GM12878 (cell line): ENCODE measurements at regions not wholly inside any gene's neighbourhood (a gene's known extent, or its start where the extent isn't known, plus 50 kb on each side); places are given as distances from the start of the nearest gene placed in this dataset.

ENCODE experiments used
- ATAC-seq: fragments of 200-7000 bp; cut with Tn5 transposase; 3 replicates; pipeline ENCODE4 v1.9.1; 2020; ENCODE audit warnings: mild to moderate bottlenecking, moderate library complexity
- BruUV-seq: library from RNA; stranded (reverse); fragments of 400-500 nt; replicated peaks from 2 replicates; lab custom pipeline; 2021; lab: Mats Ljungman, UMichigan
- CTCF ChIA-PET: fragments of 300-600 bp; sonication (Branson Sonifier 250); formaldehyde crosslinking; extraction: SDS; loops from one replicate; lab custom pipeline; 2021; ENCODE audit warnings: inconsistent platforms; lab: Yijun Ruan, JAX
- POLR2A ChIA-PET: fragments of 350-600 bp; formaldehyde crosslinking; extraction: SDS; loops from one replicate; lab custom pipeline; 2021; ENCODE audit warnings: inconsistent platforms; lab: Charles Lee
- RAD21 ChIA-PET: fragments of 300-600 bp; sonication (Branson Sonifier 250); formaldehyde crosslinking; loops from one replicate; lab custom pipeline; 2023; ENCODE audit warnings: antibody characterized with exemption; ENCODE audit not compliant: unreplicated experiment; lab: Charles Lee
- SMC1A ChIA-PET: fragments of 300-600 bp; sonication (Branson Sonifier 250); formaldehyde crosslinking; loops from one replicate; lab custom pipeline; 2023; ENCODE audit not compliant: unreplicated experiment, uncharacterized antibody; lab: Charles Lee
- DNase-seq: peaks from one replicate; pipeline ENCODE4 v3.0.0-alpha.2; 2011; ENCODE audit warnings: low read depth, low spot score
- FAIRE-seq: peaks from 3 replicates; lab custom pipeline; 2011; peaks lifted over from hg19 to GRCh38; lab: Jason Lieb, UNC
- H2AFZ ChIP-seq: 2 replicates; pipeline ENCODE4 v1.6.0; 2011; ENCODE audit warnings: low read depth, low read length, control low read depth; ENCODE audit not compliant: control insufficient read depth
- H3K27ac ChIP-seq: 2 replicates; pipeline ENCODE4 v1.5.1; 2011; ENCODE audit warnings: control low read depth; ENCODE audit not compliant: control insufficient read depth, insufficient read depth
- H3K27me3 ChIP-seq, 2 experiments: replicated peaks in 1 of 2; 2 replicates each; pipeline versions ENCODE4 v1.6.0 to v1.6.1; 2011; ENCODE audit warnings: low read length in 1 of 2; ENCODE audit not compliant: control insufficient read depth in 2 of 2, insufficient read depth in 2 of 2
- H3K36me3 ChIP-seq, 2 experiments: 2 replicates each; pipeline ENCODE4 v1.5.1; 2011; ENCODE audit warnings: low read length in 1 of 2; ENCODE audit not compliant: control insufficient read depth in 2 of 2, insufficient read depth in 2 of 2
- H3K4me1 ChIP-seq: 2 replicates; pipeline ENCODE4 v1.6.1; 2011; ENCODE audit warnings: mild to moderate bottlenecking, low read length, moderate library complexity, mixed read lengths; ENCODE audit not compliant: control insufficient read depth, insufficient read depth
- H3K4me2 ChIP-seq: 2 replicates; pipeline ENCODE4 v1.6.0; 2011; ENCODE audit warnings: control low read depth; ENCODE audit not compliant: control insufficient read depth, insufficient read depth
- H3K4me3 ChIP-seq: fragments of 200-600 bp; sonication (generic); 2 replicates; pipeline ENCODE4 v1.5.1; 2016
- H3K79me2 ChIP-seq: 2 replicates; pipeline ENCODE4 v1.6.0; 2011; ENCODE audit warnings: low read length; ENCODE audit not compliant: control insufficient read depth, insufficient read depth
- H3K9ac ChIP-seq: 2 replicates; pipeline ENCODE4 v1.8.0; 2011; ENCODE audit warnings: low read length, control low read depth, mixed read lengths; ENCODE audit not compliant: control insufficient read depth, insufficient read depth
- H3K9me3 ChIP-seq: replicated peaks from 3 replicates; pipeline ENCODE4 v1.5.1; 2011; ENCODE audit warnings: mild to moderate bottlenecking, low read length; ENCODE audit not compliant: control insufficient read depth, insufficient read depth
- H4K20me1 ChIP-seq: 2 replicates; pipeline ENCODE4 v1.6.0; 2011; ENCODE audit not compliant: control insufficient read depth, insufficient read depth
- CHD4 ChIP-seq: fragments of 200-600 bp; sonication (generic); IDR thresholded peaks from 2 replicates; pipeline ENCODE4 v1.6.1; 2016; ENCODE audit warnings: mild to moderate bottlenecking
- FOS ChIP-seq: IDR thresholded peaks from 3 replicates; pipeline ENCODE4 v1.6.1; 2011; ENCODE audit warnings: borderline replicate concordance; ENCODE audit not compliant: insufficient read length; ENCODE audit errors: extremely low read depth
- RFX5 ChIP-seq: IDR thresholded peaks from 2 replicates; pipeline ENCODE4 v1.6.1; 2011; ENCODE audit warnings: low read depth, low read length, improper control_type of control experiment
- SIX5 ChIP-seq: IDR thresholded peaks from 2 replicates; pipeline ENCODE4 v1.6.1; 2011; ENCODE audit warnings: mild to moderate bottlenecking, low read depth, low read length, moderate library complexity; ENCODE audit not compliant: severe bottlenecking
- SMAD5 ChIP-seq: IDR thresholded peaks from 2 replicates; pipeline ENCODE4 v1.6.1; 2016; ENCODE audit warnings: antibody characterized with exemption, low read depth
- YY1 ChIP-seq: IDR thresholded peaks from 2 replicates; pipeline ENCODE4 v1.6.1; 2011; ENCODE audit warnings: low read depth, mild to moderate bottlenecking, low read length
- ZNF24 ChIP-seq: fragments of 450-650 bp; IDR thresholded peaks from 2 replicates; pipeline ENCODE4 v1.6.1; 2017; ENCODE audit warnings: antibody characterized with exemption, mild to moderate bottlenecking
- ZNF384 ChIP-seq: IDR thresholded peaks from 2 replicates; pipeline ENCODE4 v1.6.1; 2012; ENCODE audit warnings: low read depth, mild to moderate bottlenecking, low read length, improper control_type of control experiment, borderline replicate concordance
- ZNF622 ChIP-seq: fragments of 450-650 bp; IDR thresholded peaks from 2 replicates; pipeline ENCODE4 v1.6.1; 2017; ENCODE audit warnings: mild to moderate bottlenecking, inconsistent platforms
- WGBS: methylation state at CpG from one replicate; pipeline ENCODE4 v1.1.6; 2016; ENCODE audit warnings: low lambda C conversion rate; ENCODE audit not compliant: insufficient replicate concordance, insufficient coverage; ENCODE audit errors: missing lambda C conversion rate; 5-methylcytosine and 5-hydroxymethylcytosine counted together
- in situ Hi-C: fragments of 300-500 bp; cut with MboI; formaldehyde crosslinking; loops from 9 replicates; pipeline ENCODE4 v1.14.3; 2018; ENCODE audit warnings: mixed read lengths
- intact Hi-C: fragments of 100-400 bp; cut with micrococcal nuclease; formaldehyde crosslinking; loops from one replicate; pipeline ENCODE4 v1.14.2; 2022; ENCODE audit not compliant: unreplicated experiment
- TF ChIP-seq, protein P1 (sequence below): fragments of 150-350 bp; IDR thresholded peaks from 2 replicates; pipeline ENCODE4 v1.6.1; 2014; ENCODE audit warnings: mild to moderate bottlenecking, low read depth, low read length

DNA sequence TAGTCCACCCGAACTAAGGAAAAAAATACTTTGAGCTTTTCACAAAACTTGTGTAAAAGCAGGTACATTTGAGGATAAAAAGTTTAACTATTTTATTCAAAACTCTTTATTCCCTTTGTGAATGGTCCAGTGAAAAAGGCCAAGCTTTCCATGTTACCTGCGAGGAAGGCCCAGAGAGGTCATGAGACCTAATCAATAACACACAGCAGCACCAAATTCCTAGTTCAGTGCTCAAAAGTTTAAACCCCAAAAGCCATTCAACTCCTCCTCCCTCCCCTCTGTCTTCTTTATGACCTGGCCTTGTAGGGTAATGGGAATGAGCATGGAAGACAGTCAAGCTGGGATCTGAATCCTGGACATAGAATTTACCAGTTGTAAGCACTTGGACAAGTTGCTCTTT is 151.9 kb upstream of the FGGY start:
- intact Hi-C loops (loop anchor here (5.0 to 10.0 kb wide), 3 partner anchors 130 to 552 kb away; partner anchors contain the start of gene FGGY), in situ Hi-C loops (no loop called here)
- DNase-seq = no peak
- Histone ChIP-seq H3K4me2 (no peak overlapping the region), H3K79me2 (no peaks in the 10 kb centered on the region), H4K20me1 (no peaks in the 10 kb centered on the region), H3K4me3 (no peak overlapping the region), H3K27ac (no peak overlapping the region), H3K9ac (no peak overlapping the region), H3K9me3 (no peaks in the 10 kb centered on the region), H2AFZ (no peak overlapping the region), H3K27me3 (no peaks in the 10 kb centered on the region), H3K36me3 (no peaks in the 10 kb centered on the region), H3K4me1 (peaks cover 22% of the 10 kb centered on the region)
- ChIA-PET SMC1A (interaction anchor here (1.1 to 1.9 kb wide), 11 partner anchors 10 to 554 kb away, joined by 3 to 7 read pairs (median 3); partner anchors contain the start of gene FGGY), RAD21 (interaction anchor here (1.7 kb wide), 1 partner anchor 127 kb away, joined by 3 read pairs; no protein-coding TSS in a partner anchor), POLR2A (interaction anchor here (0.7 kb wide), 1 partner anchor 128 kb away, joined by 3 read pairs; no protein-coding TSS in a partner anchor), CTCF (interaction anchor here (1.2 to 1.6 kb wide), 2 partner anchors 148 to 554 kb away, joined by 3 read pairs; no protein-coding TSS in a partner anchor)
- BruUV-seq = no TSS peak
- 100% methylated on average over 2 of the region's 2 CpGs for WGBS
- FAIRE-seq = no peak
- TF ChIP-seq, protein P1, sequence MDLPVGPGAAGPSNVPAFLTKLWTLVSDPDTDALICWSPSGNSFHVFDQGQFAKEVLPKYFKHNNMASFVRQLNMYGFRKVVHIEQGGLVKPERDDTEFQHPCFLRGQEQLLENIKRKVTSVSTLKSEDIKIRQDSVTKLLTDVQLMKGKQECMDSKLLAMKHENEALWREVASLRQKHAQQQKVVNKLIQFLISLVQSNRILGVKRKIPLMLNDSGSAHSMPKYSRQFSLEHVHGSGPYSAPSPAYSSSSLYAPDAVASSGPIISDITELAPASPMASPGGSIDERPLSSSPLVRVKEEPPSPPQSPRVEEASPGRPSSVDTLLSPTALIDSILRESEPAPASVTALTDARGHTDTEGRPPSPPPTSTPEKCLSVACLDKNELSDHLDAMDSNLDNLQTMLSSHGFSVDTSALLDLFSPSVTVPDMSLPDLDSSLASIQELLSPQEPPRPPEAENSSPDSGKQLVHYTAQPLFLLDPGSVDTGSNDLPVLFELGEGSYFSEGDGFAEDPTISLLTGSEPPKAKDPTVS = no peak
- no peak for ATAC-seq

DNA sequence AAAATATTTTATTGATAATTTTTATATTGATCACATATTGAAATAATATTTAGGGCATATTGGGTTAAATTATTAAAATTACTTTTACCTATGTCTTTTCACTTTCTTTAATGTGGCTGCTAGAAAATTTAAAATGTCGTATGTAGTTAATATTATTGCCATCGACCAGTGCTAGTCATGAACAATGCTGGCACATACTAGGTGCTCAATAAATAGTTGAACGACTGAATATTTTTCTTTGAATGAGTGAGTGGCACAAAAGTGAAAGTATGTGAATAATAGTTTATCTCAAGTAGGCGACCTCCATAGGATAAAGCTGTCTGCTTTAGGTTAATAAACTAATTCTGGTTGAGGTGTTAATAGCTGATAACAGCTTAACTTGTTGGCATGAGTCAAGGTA is 150.8 kb upstream of the FGGY start:
- SMC1A ChIA-PET = interaction anchor here (1.2 to 1.9 kb wide), 5 partner anchors 22 to 147 kb away, joined by 3 to 7 read pairs (median 3); no protein-coding TSS in a partner anchor
- ATAC-seq (no peak), FAIRE-seq (no peak), DNase-seq (no peak)
- POLR2A ChIA-PET = interaction anchor here (0.7 kb wide), 2 partner anchors 11 to 213 kb away, joined by 3 to 8 read pairs; no protein-coding TSS in a partner anchor
- RAD21 ChIA-PET = interaction anchor here (0.6 to 1.1 kb wide), 3 partner anchors 243 to 426 kb away, joined by 3 read pairs; no protein-coding TSS in a partner anchor
- no peaks in the 10 kb centered on the region for H4K20me1 ChIP-seq
- H3K9me3 ChIP-seq = no peaks in the 10 kb centered on the region
- intact Hi-C loops = loop anchor here (2.0 to 10.0 kb wide), 4 partner anchors 131 to 551 kb away; partner anchors contain the start of genes FGGY and JUN
- no peaks in the 10 kb centered on the region for H3K36me3 ChIP-seq
- H3K4me1 ChIP-seq = peaks cover 28% of the 10 kb centered on the region
- no peaks in the 10 kb centered on the region for H3K79me2 ChIP-seq
- 35% methylated on average over 4 of the region's 4 CpGs for WGBS
- no peak overlapping the region; the same call in 1 of the 2 replicates for H2AFZ ChIP-seq
- in situ Hi-C loops = no loop called here
- peak overlapping the region; percentile 84 for H3K4me2 ChIP-seq
- H3K27ac ChIP-seq = no peak overlapping the region
- no TSS peak for BruUV-seq
- TF ChIP-seq CHD4 (no peak), ZNF384 (no peak), RFX5 (no peak), SMAD5 (no peak), FOS (no peak), ZNF24 (peak; percentile 80), SIX5 (no peak), YY1 (no peak), ZNF622 (no peak)
- H3K4me3 ChIP-seq = peak overlapping the region; percentile 62
- H3K27me3 ChIP-seq = no peaks in the 10 kb centered on the region
- H3K9ac ChIP-seq = no peak overlapping the region
- CTCF ChIA-PET = interaction anchor here (0.6 to 1.6 kb wide), 2 partner anchors 147 to 488 kb away, joined by 3 read pairs; no protein-coding TSS in a partner anchor
